ENCODE measurements at regions not wholly inside any gene's neighbourhood (a gene's known extent, or its start where the extent isn't known, plus 50 kb on each side); places are given as distances from the start of the nearest gene placed in this dataset.

- in situ Hi-C loops (cut with MboI), result no loop called here
- DNase-seq (ENCODE audit: extremely low read depth in 1 of 4, low spot score in 3 of 4) (no peak), FAIRE-seq (no peak), ATAC-seq (no peak)
- Histone ChIP-seq H3K4me1 (replicated peaks in 1 of 2; ENCODE audit: control insufficient read depth in 2 of 2, insufficient read depth in 2 of 2, low read length in 2 of 2) (no peaks in the 10 kb centered on the region), H3K36me3 (ENCODE audit: control insufficient read depth, insufficient read depth, low read length) (no peaks in the 10 kb centered on the region), H3K27me3 (ENCODE audit: control insufficient read depth in 2 of 2, insufficient read depth in 2 of 2, low read length in 2 of 2) (no peaks in the 10 kb centered on the region), H4K20me1 (replicated peaks; ENCODE audit: control insufficient read depth, insufficient read depth, low read length) (no peaks in the 10 kb centered on the region), H3K9ac (ENCODE audit: insufficient read depth in 1 of 2, low read depth in 2 of 2, low read length in 2 of 2) (no peak overlapping the region), H3K4me3 (no peak overlapping the region), H3K9me3 (replicated peaks; ENCODE audit: control insufficient read depth, insufficient read depth, low read depth, low read length) (no peaks in the 10 kb centered on the region), H2AFZ (ENCODE audit: low read depth, low read length) (no peak overlapping the region), H3K4me2 (ENCODE audit: insufficient read depth, low read length) (no peak overlapping the region), H3K79me2 (ENCODE audit: control insufficient read depth, insufficient read depth, low read length) (no peaks in the 10 kb centered on the region), H3K27ac (ENCODE audit: extremely low read depth, low read depth, low read length) (no peak overlapping the region), H3K9me1 (ENCODE audit: control insufficient read depth, insufficient read depth, low read length) (no peaks in the 10 kb centered on the region)
- TF ChIP-seq POLR2A (conservative IDR thresholded peaks at IDR 0.05) (no peak), CHD1 (IDR thresholded peaks at IDR 0.05; ENCODE audit: low read length) (no peak), NCOA6 (IDR thresholded peaks at IDR 0.05) (no peak), ZNF23 (CRISPR knock-in tag; IDR thresholded peaks at IDR 0.05) (no peak), DPF2 (IDR thresholded peaks at IDR 0.05) (no peak), COPS2 (conservative IDR thresholded peaks at IDR 0.05) (no peak), MEF2A (IDR thresholded peaks at IDR 0.05; ENCODE audit: control insufficient read depth, low read depth, low read length) (no peak), E2F6 (IDR thresholded peaks at IDR 0.05; ENCODE audit: borderline replicate concordance in 1 of 2, extremely low read depth in 1 of 2, insufficient read depth in 1 of 2, insufficient read length in 1 of 2, low read depth in 1 of 2, low read length in 1 of 2, poor library complexity in 1 of 2, severe bottlenecking in 1 of 2) (no peak), PREB (CRISPR knock-in tag; IDR thresholded peaks at IDR 0.05) (no peak), HNRNPL (IDR thresholded peaks at IDR 0.05; ENCODE audit: low read depth, low read length) (no peak), TEAD1 (CRISPR knock-in tag; IDR thresholded peaks at IDR 0.05) (no peak), ZNF175 (CRISPR knock-in tag; IDR thresholded peaks at IDR 0.05; ENCODE audit: low read depth) (no peak), ZNF551 (CRISPR knock-in tag; IDR thresholded peaks at IDR 0.05) (no peak)
- ChIA-PET POLR2A (no interaction called here), CTCF (ENCODE audit: low intra/inter-chr PET ratio) (no interaction called here)
- intact Hi-C loops (cut with micrococcal nuclease), result no loop called here
- 0% methylated on average over 13 of the region's 13 CpGs for WGBS (ENCODE audit: insufficient coverage, low coverage, missing lambda C conversion rate)
- BruUV-seq (replicated peaks), result no TSS peak
Measured at GRCh38 chr1:239823852-239824251, 267.8 kb upstream of the FMN2 start.

Data from K562 (cell line).